ENCODE measurements at regions not wholly inside any gene's neighbourhood (a gene's known extent, or its start where the extent isn't known, plus 50 kb on each side); places are given as distances from the start of the nearest gene placed in this dataset.
"Not testable (repeated sequence)": the region's sequence is repeated elsewhere in the genome, so short reads cannot be mapped to it uniquely, and the experiment has no call there.

DNA sequence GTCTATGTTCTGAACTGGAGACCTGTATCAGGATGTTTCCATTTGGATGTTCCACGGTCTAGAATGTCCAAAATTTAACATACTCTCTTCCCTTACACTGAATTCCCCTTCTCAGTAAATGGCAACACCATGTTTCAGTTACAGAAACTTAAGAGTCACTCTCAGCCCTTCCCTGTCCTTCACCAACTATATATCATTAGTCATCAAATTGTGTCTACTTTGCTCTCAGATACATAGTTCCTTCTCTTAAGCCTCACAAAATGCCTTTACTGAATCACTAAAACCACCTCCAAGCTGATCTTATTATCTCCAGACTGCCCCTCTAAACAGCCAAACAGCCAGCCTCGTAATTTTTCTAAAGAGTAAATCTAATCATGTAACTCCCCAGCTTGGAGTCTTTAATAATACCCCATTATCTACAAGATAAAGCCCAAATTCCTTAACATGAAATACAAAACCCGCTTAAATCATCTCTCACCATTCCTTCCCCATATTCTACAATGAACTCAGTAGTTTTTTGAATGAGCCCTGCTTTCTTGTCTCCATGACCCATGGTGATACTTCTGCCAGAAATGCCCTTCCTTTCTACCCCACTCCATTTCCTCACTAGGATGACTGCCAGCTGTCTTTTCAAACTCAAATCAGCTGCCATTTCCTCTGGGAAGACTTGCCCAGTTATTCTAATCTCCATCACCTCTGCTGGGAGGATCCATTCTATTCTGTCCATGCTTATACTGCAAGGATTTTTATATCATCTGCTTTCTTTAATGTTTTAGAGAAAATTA, 102.7 kb upstream of the ARHGAP42 start:
- no peak for DNase-seq

- no peak for DNase-seq
Observed at GRCh38 chr11:100585728-100586127, 101.4 kb upstream of the ARHGAP42 start.

GRCh38 chr11:100586361-100587101, 100.6 kb upstream of the ARHGAP42 start:
- DNase-seq: no peak

DNA sequence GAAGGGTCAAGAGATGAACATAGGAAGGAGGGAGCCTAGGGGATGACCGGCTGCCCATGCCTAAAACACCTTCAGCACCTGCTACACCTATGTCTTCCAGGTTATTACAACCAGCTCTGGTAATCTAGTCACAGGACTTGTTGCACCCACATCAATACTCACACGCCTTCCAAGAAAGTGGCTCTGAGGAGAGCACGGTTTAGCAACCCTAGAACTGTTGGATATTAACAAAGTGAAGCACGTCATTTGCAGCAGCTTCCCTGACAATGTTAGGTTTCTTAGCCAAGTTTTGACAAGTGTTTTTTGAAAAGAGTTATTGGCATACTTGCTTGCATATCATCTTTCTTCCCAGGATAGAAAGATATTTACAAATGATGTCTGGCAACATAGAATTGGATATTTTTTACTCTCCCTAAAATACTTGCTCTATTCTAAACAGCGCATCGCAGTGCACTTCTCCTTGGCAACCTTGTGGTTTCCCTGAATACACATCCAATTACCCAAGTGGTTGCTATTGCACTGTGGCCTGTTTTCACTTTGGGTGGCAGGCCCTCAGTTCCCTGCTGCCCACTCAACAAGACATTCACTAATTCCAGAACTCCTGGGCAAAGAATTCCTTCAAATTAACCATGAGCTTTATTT, 94.3 kb upstream of the ARHGAP42 start:
- DNase-seq: no peak

GRCh38 chr11:100593291-100593690, 93.8 kb upstream of the ARHGAP42 start:
- DNase-seq: no peak

DNA sequence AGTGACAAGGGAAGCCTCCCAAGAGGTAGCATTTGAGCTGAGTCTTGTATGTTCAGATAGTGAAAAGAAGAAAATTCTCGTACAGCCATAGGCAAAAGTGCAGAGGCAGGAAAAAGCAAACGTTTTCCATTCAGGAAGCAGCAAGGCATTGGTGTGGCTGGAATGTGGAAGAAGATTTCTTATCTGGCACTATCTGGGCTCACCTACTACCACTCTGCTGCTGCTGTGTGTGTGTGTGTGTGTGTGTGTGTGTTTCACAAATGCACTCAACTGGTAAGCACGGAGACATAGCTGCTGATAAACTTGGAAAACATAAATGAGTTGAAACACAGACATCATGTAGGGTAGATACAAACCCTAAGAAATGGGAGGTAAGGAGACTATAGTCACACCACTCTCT, 92.8 kb upstream of the ARHGAP42 start:
- no peak for DNase-seq

- DNase-seq: no peak
Observed at GRCh38 chr11:100600941-100601340, 86.1 kb upstream of the ARHGAP42 start.

DNA sequence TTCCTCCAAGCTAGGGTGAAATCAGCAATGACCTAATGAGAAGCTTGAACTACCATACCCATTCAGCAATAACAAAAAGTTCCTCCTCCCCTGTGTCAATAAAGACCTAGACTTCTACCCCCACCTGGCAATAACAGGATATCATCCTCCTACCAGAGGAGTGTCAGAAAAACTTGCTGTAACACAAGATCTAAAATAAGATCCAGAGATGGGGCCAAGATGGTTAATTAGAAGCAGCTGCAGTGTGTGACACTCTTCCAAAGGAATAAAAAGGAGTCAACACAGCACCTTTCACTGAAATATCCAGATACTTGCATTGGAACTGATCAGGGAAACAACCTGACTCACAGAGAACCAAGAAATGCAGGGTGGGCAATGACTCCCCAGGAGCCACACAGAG, 84.4 kb upstream of the ARHGAP42 start:
- no peak for DNase-seq

DNA sequence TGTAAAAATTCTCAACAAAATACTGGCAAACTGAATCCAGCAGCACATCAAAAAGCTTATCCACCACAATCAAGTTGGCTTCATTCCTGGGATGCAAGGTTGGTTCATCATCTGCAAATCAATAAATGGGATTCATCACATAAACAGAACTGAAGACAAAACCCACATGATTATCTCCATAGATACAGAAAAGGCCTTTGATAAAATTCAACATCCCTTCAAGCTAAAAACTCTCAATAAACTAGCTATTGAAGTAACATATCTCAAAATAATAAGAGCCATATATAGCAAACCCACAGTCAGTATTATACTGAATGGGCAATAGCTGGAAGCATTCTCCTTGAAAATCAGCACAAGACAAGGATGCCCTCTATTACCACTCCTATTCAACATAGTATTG, 79.3 kb upstream of the ARHGAP42 start:
- not testable (repeated sequence) for DNase-seq

GRCh38 chr11:100612766-100613165, 74.3 kb upstream of the ARHGAP42 start:
- DNase-seq: no peak

DNA sequence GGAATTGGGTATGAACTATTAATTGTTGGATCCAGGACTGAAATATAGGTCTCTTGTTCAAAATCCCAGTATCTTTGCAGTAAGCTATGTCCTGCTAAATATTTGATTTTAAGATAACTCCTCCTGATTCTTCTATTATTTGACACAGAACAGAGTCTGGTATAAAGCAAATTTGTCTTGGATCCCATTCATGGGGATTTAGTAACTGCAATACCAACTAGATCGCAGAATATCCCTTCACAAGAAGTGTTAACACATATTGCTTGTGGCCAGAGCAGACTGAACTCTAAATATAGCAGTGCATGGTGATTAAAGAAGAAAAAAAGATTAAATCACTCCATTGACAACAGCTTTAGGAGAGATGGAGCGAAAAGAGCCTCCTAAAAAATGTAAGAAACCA, 68.2 kb upstream of the ARHGAP42 start:
- DNase-seq: no peak

- no peak for DNase-seq
Observed at GRCh38 chr11:100619484-100619883, 67.6 kb upstream of the ARHGAP42 start.

DNA sequence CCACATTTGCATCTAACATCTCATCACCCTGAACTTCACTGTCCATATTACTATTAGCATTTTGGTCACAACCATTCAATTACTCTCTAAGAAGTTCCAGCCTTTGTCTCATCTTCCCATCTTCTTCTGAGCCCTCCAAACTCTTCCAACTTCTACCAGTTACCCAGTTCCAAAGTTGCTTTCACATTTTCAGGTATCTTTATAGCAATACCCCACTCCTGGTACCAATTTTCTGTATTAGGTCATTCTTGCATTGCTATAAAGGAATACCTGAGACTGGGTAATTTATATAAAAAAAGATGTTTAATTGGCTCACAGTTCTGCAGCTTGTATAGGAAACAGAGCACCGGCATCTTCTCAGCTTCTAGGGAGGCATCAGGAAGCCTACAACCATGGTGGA, 64.7 kb upstream of the ARHGAP42 start:
- DNase-seq: no peak

GRCh38 chr11:100624346-100624745, 62.7 kb upstream of the ARHGAP42 start:
- no peak for DNase-seq

GRCh38 chr11:100625041-100625440, 62.0 kb upstream of the ARHGAP42 start:
- no peak for DNase-seq

DNA sequence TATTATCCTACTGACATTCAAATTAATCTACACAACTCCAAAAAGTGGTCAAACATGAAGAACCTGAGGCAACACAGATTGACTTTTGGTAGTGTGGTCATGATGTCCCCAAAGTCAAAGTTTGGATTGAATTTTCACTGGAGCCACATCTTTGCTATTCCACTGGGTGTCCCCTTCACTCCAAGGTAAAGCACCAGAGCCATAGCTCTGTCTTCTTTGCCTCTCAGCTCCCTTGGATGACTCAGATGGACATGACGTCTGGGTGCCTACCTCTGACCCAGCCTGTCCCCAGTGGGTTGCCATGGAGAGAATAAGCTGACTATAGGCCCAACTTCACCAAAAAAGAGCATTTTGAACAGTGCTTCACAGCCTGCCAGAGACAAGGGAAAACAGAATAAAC, 57.4 kb upstream of the ARHGAP42 start:
- no peak for DNase-seq

DNA sequence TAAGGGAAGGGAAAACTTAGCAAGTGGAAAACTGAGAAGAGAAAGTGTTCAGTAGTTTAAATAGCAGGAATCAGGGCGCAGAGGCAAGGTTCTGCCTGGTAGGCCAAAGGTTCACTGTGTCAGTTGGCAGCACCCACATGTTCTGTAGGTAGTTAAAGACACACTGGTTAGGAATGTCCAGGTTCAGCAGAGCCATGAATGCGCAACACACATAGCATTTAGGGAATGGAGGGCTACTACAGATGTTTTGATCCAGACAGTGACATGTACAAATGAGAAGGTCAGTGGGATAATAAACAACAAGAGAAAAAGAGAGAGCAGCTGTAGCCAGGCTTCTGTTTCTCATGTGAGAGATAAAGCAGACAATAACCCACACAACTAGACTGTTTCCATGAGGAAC, 56.2 kb upstream of the ARHGAP42 start:
- DNase-seq: no peak

GRCh38 chr11:100631316-100631715, 55.8 kb upstream of the ARHGAP42 start:
- no peak for DNase-seq

GRCh38 chr11:100632941-100633452, 54.1 kb upstream of the ARHGAP42 start:
- DNase-seq: no peak

GRCh38 chr11:100635194-100635593, 51.9 kb upstream of the ARHGAP42 start:
- DNase-seq: no peak

DNA sequence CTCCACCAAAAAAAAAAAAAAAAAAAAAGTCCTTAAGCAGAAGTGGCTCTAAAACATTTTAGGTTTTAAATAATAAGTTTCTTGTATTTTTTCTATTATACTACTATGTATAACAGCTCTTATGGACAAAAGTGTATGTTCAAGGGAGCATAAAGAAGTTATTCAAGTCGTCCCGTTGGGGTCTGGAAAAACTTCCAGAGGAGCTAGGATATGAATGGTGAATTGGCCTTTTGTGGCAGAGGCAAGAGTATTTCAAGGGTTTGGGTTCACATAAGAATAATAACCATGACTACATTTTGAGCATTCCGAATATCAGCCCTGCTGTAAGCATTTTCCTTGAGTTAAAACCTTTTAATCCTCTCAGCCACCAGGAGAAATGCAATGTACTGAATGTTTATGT, 50.6 kb upstream of the ARHGAP42 start:
- DNase-seq: no peak
